NOMO-1 treated with dmso at 0.1 percent for 144 hours (cell line): ENCODE measurements at regions not wholly inside any gene's neighbourhood (a gene's known extent, or its start where the extent isn't known, plus 50 kb on each side); places are given as distances from the start of the nearest gene placed in this dataset.
"Not testable (repeated sequence)": the region's sequence is repeated elsewhere in the genome, so short reads cannot be mapped to it uniquely, and the experiment has no call there.

ENCODE experiments used
- DNase-seq: peaks from one replicate; lab custom pipeline; 2025; ENCODE audit not compliant: unreplicated experiment; lab: John Stamatoyannopoulos, UW

DNA sequence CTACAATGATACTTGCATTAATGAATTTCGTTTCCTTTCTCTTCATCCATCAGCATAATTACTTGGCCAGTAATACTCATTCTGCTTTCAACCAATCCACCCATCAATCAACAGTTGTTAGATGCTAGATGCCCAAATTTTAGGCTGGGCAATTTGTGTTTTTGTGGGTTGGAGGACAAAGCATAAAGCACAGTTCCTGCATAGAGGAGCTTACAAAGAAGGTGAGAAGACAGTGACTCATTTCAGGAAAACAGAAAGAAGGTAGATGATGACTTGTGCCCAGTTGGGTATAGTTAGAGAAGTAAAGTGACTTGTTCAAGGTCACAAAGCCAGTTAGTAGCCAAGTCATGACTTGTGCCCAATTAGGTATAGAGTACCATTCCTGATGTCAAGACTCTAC is 1186.8 kb upstream of the CELF4 start:
- no peak for DNase-seq

DNA sequence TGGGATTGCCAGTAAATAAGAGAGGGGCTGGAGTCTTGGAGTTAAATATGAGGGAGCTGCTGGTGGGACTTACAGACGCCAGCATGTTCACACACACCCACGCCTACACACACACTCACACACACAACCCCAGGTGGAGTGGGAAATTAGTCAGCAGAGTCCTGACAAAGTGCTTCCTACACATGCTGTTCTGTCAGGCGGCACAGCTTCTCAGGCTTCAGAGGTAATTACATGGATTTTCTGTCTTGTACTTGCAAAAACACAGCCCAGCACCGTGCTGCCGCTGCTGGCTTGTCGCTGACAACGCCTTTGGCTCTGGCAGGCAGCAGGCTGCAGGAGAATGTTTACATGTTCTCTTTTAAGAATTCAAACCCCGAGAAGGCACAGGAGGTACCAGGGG is 1186.3 kb upstream of the CELF4 start:
- no peak for DNase-seq

GRCh38 chr18:38751211-38751610 is 1185.6 kb upstream of the CELF4 start:
- no peak for DNase-seq

DNA sequence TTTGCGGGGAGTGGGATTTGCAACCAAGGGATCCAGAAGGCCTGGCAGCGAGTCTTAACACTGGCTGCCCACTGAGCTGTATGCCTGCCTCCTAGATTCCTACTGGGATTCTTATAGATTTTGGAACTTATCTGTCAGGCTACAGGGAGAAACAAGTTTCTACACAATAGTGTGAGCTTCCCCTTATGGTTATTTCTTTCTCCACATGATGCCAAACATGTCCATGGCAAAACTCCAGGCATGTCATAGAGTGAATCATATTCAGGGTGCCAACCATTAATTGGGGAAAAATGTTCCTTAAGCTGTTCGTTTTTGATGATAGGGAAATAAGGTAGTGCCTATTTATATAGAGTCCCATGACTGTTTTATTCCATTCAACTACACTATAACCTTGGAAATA is 1185.2 kb upstream of the CELF4 start:
- no peak for DNase-seq

DNA sequence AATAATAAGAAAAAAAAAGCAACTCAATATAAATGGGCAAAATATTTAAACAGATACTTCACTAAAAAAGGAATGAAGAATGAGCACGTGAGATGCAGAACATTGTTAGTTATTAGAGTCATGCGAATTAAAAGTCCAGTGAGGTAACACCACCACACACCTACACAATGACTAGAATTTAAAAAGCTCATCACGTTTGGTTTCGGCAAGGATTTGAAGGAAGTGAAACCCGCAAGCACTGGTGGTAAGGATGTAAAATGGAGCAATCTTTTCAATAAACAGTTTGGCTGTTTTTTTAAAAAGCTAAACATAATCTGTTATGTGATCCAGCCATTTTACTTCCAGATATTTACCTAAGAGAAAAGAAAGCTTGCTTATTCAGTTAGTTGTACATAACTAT is 1181.6 kb upstream of the CELF4 start:
- DNase-seq = peak; percentile 7

GRCh38 chr18:38720181-38720580 is 1154.6 kb upstream of the CELF4 start:
- not testable (repeated sequence) for DNase-seq

GRCh38 chr18:38718365-38718901 is 1152.8 kb upstream of the CELF4 start:
- no peak for DNase-seq

GRCh38 chr18:38709122-38709521 is 1143.5 kb upstream of the CELF4 start:
- no peak for DNase-seq

DNA sequence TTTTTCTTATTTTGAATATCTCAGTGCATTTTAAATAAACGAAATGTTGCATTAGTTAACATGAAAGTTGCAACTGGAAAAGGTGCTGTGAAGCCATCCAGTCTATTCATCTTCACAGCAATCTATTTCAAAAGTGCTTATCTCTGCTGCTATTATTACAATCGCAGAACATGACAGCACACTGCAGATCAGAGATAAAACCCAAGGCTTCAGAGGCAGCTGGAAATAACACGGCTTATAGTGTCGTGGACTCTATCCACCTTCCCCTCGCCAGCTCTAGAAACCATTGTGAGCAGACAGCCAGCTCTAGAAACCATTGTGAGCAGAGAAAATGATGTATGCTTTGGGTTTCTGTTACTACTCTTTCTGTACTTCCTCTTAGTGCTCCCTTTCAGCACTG is 1140.8 kb upstream of the CELF4 start:
- no peak for DNase-seq

- DNase-seq = no peak
Observed at GRCh38 chr18:38698088-38698487, 1132.5 kb upstream of the CELF4 start.

DNA sequence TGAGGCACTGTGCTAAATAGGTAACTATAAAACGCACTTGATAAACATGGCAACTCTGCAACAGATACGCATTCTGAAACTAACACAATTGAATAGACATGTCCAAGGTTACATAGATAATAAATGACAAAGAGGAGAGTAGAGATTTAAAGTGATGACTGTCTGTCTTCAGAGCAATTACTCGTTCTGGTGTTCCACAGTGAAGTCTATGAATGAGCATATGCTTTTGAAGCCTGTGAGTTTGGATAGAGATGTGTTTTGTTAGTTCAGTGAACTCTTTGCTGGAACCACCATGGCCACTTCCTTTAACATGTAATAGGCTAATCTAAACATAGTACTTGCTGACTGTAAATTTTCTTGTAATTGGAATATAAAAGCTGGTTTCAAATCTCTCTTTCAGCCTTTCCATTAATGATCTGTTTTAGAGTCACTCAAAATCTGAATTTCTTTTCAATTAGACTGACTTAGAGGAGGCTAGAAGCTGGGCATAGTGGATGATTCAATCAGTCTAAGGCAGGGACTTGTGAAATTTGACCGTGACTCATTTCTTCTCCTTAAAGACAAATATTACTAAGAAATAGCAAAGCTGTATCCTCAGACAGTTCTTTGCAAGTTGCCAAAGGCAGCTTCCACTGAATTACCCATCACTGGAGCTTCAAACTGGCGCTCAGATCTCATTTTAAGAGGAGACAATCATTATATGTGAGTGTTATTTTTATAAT is 1130.1 kb upstream of the CELF4 start:
- no peak for DNase-seq

- DNase-seq = no peak
Observed at GRCh38 chr18:38693104-38693503, 1127.5 kb upstream of the CELF4 start.

DNA sequence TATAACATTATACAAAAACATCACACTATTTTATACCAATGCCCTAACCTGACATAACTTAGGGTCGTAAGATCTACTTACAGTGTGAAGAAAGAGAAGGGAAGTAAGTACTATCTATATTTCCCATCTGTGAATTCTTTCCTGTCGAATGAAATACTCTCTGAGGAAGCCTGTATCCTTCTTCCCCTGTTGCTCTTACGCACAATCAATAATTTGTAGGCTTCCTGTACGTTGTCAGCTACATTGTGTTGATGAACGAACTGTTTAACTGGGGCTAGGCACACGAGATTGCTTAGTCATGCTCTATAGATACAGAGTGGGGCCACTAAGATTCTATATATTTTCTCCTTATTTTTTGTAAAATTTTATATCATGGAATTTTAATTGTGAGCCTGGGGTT is 1125.0 kb upstream of the CELF4 start:
- no peak for DNase-seq

- no peak for DNase-seq
Observed at GRCh38 chr18:38688416-38688815, 1122.8 kb upstream of the CELF4 start.

DNA sequence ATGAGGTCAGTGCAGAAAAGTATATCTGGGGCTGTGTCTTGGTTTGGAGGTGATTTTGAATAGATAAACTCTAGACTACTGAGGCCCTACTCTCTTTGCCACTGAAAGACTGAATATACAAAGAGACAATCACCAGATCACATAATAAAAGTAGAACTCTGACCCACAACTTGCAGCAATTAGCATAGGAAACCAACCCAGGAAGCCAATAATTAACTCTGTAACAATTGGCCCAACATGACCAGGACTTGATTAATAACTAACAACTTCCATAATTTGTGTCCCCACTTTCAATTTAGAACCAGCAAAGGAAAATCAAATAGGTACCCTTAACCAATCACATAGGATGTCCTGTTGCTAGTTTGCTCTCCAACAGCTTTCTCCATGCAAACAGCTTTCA is 1104.9 kb upstream of the CELF4 start:
- no peak for DNase-seq

GRCh38 chr18:38664929-38665328 is 1099.3 kb upstream of the CELF4 start:
- DNase-seq = no peak

DNA sequence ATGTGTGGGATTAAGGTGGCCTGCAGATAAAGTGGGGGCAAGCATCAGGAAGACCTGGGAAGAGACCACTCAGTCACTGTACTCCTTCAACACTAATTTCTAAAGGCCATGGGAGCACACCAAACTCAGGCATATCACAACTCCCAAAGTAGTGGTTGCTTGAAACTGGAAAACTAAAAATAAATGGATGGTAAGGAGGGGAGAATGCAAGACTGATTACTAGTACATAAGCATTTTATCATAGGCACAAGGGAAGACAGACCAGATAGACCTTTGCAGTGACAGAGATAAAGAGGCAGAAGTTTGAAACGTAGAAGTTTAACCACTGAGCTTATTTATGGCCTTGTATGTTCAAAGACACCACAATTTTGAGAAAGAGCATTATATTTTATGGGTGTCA is 1098.1 kb upstream of the CELF4 start:
- DNase-seq = no peak

DNA sequence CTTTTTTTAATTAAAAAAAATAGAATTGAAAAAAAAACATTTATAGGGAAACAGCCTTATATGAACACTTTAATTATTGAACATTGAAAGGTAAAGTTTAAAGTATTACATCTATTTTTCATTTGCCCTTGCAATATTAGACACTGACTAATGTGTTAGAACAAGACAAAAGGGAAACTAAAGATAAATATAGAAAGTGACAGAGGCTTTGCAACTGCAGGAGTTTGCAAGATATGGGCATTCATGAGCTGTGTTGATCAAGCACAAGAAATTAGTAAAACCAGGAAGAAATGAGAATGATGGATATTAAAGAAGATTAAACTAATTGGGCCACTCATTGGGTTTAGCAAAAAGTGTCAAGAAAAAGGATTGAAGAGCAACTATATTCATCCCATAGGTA is 1097.7 kb upstream of the CELF4 start:
- DNase-seq = no peak

DNA sequence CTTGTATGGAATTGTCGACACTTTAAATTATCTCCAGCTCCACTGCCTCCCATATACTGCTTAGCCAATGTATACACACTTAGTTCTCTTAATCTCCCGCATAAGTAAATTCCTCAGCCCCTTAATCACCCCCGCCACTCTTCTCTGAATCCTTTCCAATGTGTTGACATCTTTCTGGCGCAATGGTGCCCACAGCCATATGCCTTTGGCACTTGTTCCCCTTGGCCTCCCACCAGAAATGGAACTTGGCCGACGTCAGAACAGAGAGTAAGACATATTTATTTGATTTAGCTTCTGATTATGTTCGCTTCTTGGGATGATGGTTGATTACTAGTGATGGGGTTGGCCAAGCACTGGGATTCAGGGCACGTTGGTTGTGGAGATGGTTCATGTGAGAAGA is 1089.3 kb upstream of the CELF4 start:
- DNase-seq = no peak

GRCh38 chr18:38651736-38652135 is 1086.1 kb upstream of the CELF4 start:
- no peak for DNase-seq

DNA sequence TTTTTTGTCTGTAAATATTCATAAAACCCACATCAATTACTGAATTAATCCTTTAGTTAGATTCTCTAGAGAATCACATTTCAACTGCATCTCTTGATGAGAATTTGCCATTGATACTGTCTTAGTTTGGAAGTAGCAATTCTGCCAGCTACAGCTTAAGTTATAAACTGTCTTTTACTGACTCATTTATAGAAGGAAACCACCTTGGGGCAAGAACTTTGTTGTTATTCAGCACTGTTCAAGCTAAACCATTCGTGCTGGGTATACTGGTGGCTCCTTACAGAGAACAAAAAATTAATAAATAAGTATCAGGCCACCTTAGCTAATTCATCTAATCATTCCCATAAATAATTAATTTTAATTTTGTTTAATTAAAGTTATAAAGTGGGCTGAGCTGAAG is 1082.6 kb upstream of the CELF4 start:
- no peak for DNase-seq

DNA sequence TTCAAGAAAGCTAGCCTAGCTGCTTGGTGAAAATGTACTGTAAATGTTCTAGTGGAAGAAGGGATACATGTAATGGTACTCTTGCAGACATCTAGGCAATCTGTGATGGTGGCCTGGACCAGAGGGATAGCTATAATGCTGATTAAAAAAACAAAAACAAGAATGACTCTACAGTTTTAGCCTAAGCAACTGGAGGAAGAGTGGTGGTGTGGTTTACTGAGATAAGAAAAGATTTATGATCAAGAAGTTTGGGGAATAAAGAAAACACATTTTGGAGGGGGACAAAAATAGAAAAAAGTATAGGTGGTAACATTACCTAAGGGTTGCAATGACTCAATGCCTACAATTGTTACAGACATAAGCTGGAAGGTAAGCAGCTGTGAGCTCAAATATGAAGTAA is 1080.7 kb upstream of the CELF4 start:
- no peak for DNase-seq
